Head of caudate nucleus (tissue), 42 donors: ENCODE measurements at regions not wholly inside any gene's neighbourhood (a gene's known extent, or its start where the extent isn't known, plus 50 kb on each side); places are given as distances from the start of the nearest gene placed in this dataset.
"Not testable (repeated sequence)": the region's sequence is repeated elsewhere in the genome, so short reads cannot be mapped to it uniquely, and the experiment has no call there.

Experiments
- DNase-seq, 42 donors: peaks; one replicate each; pipeline versions ENCODE4 v3.0.0 to v3.0.0-alpha.2; 2020 to 2021; ENCODE audit warnings: mixed read lengths in 7 of 42
- intact Hi-C: fragments of 100-400 bp; cut with DNase I; formaldehyde crosslinking; loops from one replicate; pipeline ENCODE4 v1.15.0; 2022

GRCh38 chr7:35961260-35961659 is 160.4 kb downstream of the SEPTIN7 start:
- intact Hi-C loops, DNase-seq: not testable (repeated sequence)

DNA sequence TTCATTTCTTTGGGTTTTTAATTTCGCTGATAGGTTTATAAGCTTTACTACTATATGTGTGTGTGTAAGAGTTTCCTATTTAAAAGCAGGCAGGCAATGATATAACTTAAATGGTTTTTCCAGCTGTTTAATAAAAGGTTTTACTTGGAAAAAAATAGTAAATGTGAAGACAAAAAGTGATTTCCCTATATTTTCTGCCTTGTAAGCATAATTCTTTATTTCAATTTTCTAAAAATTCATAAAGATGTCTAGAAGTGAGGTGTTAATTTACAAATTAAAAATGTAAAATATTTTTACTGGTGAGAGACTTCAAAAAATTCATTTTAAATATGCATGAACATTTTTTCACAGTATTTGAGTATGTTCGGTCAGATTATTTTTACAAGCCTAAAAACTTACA is 161.8 kb downstream of the SEPTIN7 start:
- DNase-seq, intact Hi-C loops: not testable (repeated sequence)

- intact Hi-C loops = no loop called here
- DNase-seq = no peak
Observed at GRCh38 chr7:35967366-35968139, 166.7 kb downstream of the SEPTIN7 start.

GRCh38 chr7:35968140-35968940 is 167.5 kb downstream of the SEPTIN7 start:
- intact Hi-C loops = no loop called here
- DNase-seq = no peak

DNA sequence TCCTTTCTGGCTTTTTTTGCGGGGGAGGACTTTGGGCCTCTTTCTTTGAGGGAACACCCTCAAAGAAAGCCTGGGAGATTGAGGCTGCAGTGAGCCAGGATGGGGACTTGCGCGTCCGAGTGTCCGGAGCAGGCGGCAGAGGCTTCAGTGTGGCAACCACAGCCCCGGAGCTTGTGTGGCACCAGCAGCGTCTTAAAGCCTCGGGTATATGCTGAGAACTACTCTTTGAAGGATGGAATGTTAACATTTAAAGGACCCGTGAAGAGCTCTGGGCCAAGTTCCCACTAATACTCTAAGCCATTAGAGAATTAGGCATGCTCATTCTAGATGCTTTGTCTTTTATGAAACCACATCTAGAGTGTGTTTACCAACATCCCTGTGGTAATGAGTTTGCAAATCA is 168.2 kb downstream of the SEPTIN7 start:
- intact Hi-C loops = no loop called here
- DNase-seq = no peak

DNA sequence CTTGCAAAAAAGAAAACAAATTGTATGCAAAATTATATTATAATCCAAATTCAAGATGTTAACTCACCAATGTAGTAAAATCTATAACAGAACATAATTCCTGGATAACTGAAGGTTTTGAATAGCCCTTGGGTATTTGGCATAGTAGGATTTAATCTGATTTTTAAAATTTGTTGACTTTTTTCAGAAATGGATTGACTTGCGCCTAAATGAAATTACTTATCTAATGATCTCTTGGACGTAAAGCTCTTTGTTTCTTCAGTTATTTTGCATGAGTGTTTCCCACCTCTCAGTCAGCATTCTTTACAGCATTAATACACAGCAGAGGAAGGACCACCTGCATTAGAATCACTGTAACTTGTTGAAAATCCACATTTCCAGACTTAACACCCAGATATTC is 169.6 kb downstream of the SEPTIN7 start:
- intact Hi-C loops = loop anchor here (10.0 kb wide), 2 partner anchors 56 to 266 kb away; no protein-coding TSS in a partner anchor
- DNase-seq = no peak

GRCh38 chr7:35971133-35971891 is 170.5 kb downstream of the SEPTIN7 start:
- no peak for DNase-seq
- intact Hi-C loops = loop anchor here (10.0 kb wide), 2 partner anchors 57 to 267 kb away; no protein-coding TSS in a partner anchor

- DNase-seq = peak in 28 of 42 donors; percentile 20 to 87 (median 65)
- intact Hi-C loops = loop anchor here (10.0 kb wide), 2 partner anchors 61 to 271 kb away; no protein-coding TSS in a partner anchor
Observed at GRCh38 chr7:35975851-35976454, 175.1 kb downstream of the SEPTIN7 start.

- DNase-seq = peak in 1 of 42 donors; percentile 18
- intact Hi-C loops = loop anchor here (10.0 kb wide), 2 partner anchors 64 to 274 kb away; no protein-coding TSS in a partner anchor
Observed at GRCh38 chr7:35978816-35979640, 174.0 kb upstream of the EEPD1 start.

DNA sequence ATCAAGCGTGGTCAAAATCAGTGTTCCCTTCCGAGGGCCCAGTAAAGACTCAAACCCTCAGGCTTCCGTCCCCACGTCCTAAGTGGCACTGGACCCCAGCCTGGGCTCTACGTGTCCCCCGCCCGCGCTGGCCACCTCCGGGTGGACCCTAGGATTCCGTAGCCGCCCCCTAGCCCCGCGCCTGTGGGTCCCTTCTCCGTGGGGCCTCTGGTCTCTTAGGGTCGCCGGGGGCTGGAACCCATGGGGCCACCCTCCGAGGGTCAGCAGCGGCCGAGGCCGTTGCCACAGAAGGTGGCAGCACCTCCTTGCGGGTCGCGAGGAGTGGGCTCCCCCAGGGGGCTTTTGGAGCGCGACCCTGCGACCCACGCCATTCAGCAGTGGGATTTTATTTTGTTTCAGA is 170.5 kb upstream of the EEPD1 start:
- intact Hi-C loops = loop anchor here (10.0 kb wide), 1 partner anchor 172 kb away; the partner anchor contains the start of gene EEPD1
- no peak for DNase-seq

DNA sequence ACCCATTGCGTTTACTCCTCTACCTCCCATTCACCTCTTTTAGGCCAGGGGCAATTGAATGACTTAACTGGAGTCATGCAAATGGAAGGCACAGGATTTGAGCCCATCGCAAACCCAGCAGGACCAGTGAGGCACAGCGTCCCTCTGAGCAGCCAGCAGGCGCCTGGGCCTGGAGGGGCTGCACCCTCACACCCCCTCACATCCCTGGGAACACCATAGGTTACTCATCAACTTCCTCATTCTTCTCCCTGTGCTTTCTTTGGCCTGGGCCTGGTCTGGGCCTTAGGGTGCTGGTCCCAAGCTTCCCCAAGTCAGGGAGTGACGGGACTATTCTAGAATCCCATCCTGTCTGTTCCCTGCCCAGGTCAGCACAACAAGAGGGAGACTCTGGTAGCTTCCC is 169.4 kb upstream of the EEPD1 start:
- intact Hi-C loops = loop anchor here (2.0 to 10.0 kb wide), 2 partner anchors 171 to 307 kb away; partner anchors contain the start of gene EEPD1
- no peak for DNase-seq

DNA sequence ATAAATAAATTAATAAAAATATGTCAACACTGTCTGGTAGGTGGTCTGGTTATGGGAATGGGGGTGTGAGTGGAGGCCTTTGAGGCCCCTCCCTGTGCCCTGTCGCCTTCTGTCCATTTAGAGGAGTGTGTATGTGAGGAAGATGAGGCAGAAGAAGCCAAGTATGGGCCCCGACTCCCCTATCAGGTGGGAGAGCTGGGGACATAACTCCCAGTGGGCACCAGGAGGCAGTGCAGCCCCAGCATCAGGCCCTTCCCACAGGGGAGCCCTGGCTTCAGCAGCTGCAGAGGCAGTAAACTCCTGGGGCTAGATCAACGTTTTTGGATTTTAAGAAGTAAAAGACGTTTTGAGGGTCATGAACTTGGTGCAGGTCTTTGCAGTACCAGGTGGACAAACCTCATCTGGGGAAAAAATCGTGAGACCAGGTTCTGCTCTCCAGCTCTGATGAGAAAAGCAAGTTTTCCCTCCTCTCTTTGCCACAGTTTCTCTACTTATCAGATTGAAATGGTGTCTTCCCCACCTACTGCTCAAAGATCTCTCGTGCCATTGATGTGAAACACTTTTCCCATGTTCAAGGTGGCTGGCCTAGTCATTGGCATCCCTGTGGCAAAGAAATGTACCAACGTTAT is 167.8 kb upstream of the EEPD1 start:
- peak; percentile 74 to 94 (median 86) for DNase-seq
- intact Hi-C loops = loop anchor here (2.0 to 10.0 kb wide), 3 partner anchors 170 to 332 kb away; partner anchors contain the start of gene EEPD1

DNA sequence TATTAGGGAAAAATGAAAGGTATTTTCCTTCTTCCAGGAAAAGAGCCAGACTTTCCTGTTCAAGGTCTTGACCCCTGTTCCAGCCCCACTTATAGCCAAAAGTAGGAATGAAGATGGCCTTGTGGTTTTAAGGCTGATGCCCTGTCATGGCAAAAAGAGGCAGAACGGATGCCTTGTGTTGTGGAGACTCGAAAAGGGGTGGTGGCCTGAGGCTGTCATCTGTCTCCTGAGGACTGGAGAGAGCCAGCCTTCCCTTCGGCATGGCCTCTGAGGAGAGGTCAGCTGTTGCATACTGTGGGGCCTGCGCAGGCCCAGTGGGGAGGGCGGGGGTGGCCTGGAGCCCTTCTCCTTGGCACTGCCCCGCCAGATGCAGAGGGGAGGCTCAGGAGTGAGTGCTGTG is 166.0 kb upstream of the EEPD1 start:
- no peak for DNase-seq
- intact Hi-C loops = loop anchor here (5.0 to 10.0 kb wide), 2 partner anchors 168 to 330 kb away; partner anchors contain the start of gene EEPD1

- intact Hi-C loops = loop anchor here (5.0 to 10.0 kb wide), 2 partner anchors 167 to 329 kb away; partner anchors contain the start of gene EEPD1
Observed at GRCh38 chr7:35988105-35988504, 164.9 kb upstream of the EEPD1 start.

DNA sequence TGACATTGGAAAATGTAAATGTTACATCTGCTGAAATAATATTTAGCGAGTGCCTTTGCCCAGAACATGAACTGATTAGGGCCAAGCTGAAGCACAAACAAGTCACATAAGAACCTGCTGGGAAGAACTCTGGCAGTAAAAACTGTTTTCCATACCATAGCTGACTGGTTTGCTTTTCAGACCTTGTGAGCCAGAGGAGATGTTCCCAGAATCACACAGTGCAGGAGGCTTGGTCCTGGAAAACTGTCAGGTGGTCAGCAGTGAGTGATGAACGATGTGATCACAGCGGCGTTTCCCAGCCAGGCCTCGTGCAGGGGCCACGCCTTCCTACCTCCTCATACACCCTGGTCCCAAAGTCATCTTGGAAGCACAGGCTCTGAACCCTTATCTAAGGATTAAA is 164.2 kb upstream of the EEPD1 start:
- DNase-seq = no peak
- intact Hi-C loops = loop anchor here (5.0 to 10.0 kb wide), 2 partner anchors 166 to 328 kb away; partner anchors contain the start of gene EEPD1

More at GRCh38 chr7:35988105-35988504, 164.9 kb upstream of the EEPD1 start:
- DNase-seq = no peak

- intact Hi-C loops = no loop called here
- DNase-seq = peak in 1 of 42 donors; percentile 40
Observed at GRCh38 chr7:35991511-35992232, 161.4 kb upstream of the EEPD1 start.
